ENCODE measurements at regions not wholly inside any gene's neighbourhood (a gene's known extent, or its start where the extent isn't known, plus 50 kb on each side); places are given as distances from the start of the nearest gene placed in this dataset.

DNA sequence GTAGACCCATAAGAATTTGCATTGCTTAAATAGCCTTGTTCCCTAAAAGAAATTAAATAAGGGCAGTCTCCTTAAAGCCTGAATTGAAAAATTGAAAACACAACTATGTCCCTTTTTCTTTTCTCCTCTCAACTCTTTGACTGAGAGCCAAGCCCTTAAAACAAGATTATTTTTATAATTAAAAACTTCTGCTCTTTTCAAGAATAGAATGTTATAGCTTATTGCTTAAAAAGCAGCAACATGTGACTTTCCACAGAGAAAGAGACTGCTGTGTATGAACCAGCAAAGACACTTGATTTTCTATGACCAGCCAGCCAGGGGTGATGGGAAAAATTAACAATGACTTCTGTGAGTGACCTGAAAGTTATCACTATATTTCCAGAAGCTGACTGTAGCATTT lies 295.2 kb upstream of the CELF2 start:
- TF ChIP-seq, protein P1, sequence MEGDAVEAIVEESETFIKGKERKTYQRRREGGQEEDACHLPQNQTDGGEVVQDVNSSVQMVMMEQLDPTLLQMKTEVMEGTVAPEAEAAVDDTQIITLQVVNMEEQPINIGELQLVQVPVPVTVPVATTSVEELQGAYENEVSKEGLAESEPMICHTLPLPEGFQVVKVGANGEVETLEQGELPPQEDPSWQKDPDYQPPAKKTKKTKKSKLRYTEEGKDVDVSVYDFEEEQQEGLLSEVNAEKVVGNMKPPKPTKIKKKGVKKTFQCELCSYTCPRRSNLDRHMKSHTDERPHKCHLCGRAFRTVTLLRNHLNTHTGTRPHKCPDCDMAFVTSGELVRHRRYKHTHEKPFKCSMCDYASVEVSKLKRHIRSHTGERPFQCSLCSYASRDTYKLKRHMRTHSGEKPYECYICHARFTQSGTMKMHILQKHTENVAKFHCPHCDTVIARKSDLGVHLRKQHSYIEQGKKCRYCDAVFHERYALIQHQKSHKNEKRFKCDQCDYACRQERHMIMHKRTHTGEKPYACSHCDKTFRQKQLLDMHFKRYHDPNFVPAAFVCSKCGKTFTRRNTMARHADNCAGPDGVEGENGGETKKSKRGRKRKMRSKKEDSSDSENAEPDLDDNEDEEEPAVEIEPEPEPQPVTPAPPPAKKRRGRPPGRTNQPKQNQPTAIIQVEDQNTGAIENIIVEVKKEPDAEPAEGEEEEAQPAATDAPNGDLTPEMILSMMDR (IDR thresholded peaks at IDR 0.05), result no peak
- TF ChIP-seq POLR2A (IDR thresholded peaks at IDR 0.05), result no peak

Data from thyroid gland (tissue), 4 donors.